Left renal pelvis (tissue), 4 donors: ENCODE measurements at regions not wholly inside any gene's neighbourhood (a gene's known extent, or its start where the extent isn't known, plus 50 kb on each side); places are given as distances from the start of the nearest gene placed in this dataset.

Experiments used
- DNase-seq, 4 donors: peaks; one replicate each; pipeline ENCODE4 v3.0.0-alpha.2; 2013; ENCODE audit warnings: low read depth in 4 of 4, low spot score in 3 of 4

GRCh38 chr1:239590556-239590955, 204.2 kb downstream of the CHRM3 start:
- no peak for DNase-seq

GRCh38 chr1:239593527-239593926, 207.2 kb downstream of the CHRM3 start:
- no peak for DNase-seq

GRCh38 chr1:239600588-239600987, 214.2 kb downstream of the CHRM3 start:
- DNase-seq: no peak

GRCh38 chr1:239601108-239601507, 214.7 kb downstream of the CHRM3 start:
- no peak for DNase-seq

GRCh38 chr1:239603530-239603929, 217.2 kb downstream of the CHRM3 start:
- no peak for DNase-seq

- DNase-seq: no peak
Observed at GRCh38 chr1:239606850-239607400, 220.6 kb downstream of the CHRM3 start.

- no peak for DNase-seq
Observed at GRCh38 chr1:239608469-239608868, 222.1 kb downstream of the CHRM3 start.

GRCh38 chr1:239612379-239612778, 226.0 kb downstream of the CHRM3 start:
- DNase-seq: no peak

- no peak for DNase-seq
Observed at GRCh38 chr1:239616673-239617072, 230.3 kb downstream of the CHRM3 start.

GRCh38 chr1:239617259-239617658, 230.9 kb downstream of the CHRM3 start:
- no peak for DNase-seq

GRCh38 chr1:239617731-239618130, 231.4 kb downstream of the CHRM3 start:
- no peak for DNase-seq

- DNase-seq: no peak
Observed at GRCh38 chr1:239619190-239619589, 232.8 kb downstream of the CHRM3 start.

GRCh38 chr1:239630767-239631166, 244.4 kb downstream of the CHRM3 start:
- DNase-seq: no peak

- DNase-seq: no peak
Observed at GRCh38 chr1:239633432-239633831, 247.1 kb downstream of the CHRM3 start.

- no peak for DNase-seq
Observed at GRCh38 chr1:239635276-239635675, 248.9 kb downstream of the CHRM3 start.

- no peak for DNase-seq
Observed at GRCh38 chr1:239636347-239636746, 250.0 kb downstream of the CHRM3 start.

GRCh38 chr1:239644604-239645003, 258.2 kb downstream of the CHRM3 start:
- DNase-seq: no peak

- DNase-seq: no peak
Observed at GRCh38 chr1:239647045-239647444, 260.7 kb downstream of the CHRM3 start.

GRCh38 chr1:239647964-239648632, 261.7 kb downstream of the CHRM3 start:
- no peak for DNase-seq

GRCh38 chr1:239655023-239655422, 268.7 kb downstream of the CHRM3 start:
- no peak for DNase-seq

GRCh38 chr1:239657291-239657690, 270.9 kb downstream of the CHRM3 start:
- no peak for DNase-seq

- no peak for DNase-seq
Observed at GRCh38 chr1:239662950-239663349, 276.6 kb downstream of the CHRM3 start.

GRCh38 chr1:239672256-239672655, 285.9 kb downstream of the CHRM3 start:
- no peak for DNase-seq
